Fibroblast of mammary gland (primary cell): ENCODE measurements at regions not wholly inside any gene's neighbourhood (a gene's known extent, or its start where the extent isn't known, plus 50 kb on each side); places are given as distances from the start of the nearest gene placed in this dataset.
"Not testable (repeated sequence)": the region's sequence is repeated elsewhere in the genome, so short reads cannot be mapped to it uniquely, and the experiment has no call there.

Source experiments
- DNase-seq: peaks from one replicate; pipeline ENCODE4 v3.0.0-alpha.2; 2010; ENCODE audit warnings: low read depth
- H3K4me3 ChIP-seq: 2 replicates; pipeline ENCODE4 v1.5.1; 2011; ENCODE audit warnings: low read depth, mild to moderate bottlenecking, low read length, moderate library complexity; ENCODE audit not compliant: control insufficient read depth
- TF ChIP-seq, protein P1 (sequence below): conservative IDR thresholded peaks from 2 replicates; pipeline ENCODE4 v1.5.1; 2011; ENCODE audit warnings: low read depth, low read length, inconsistent platforms; ENCODE audit not compliant: control insufficient read depth, insufficient read depth

DNA sequence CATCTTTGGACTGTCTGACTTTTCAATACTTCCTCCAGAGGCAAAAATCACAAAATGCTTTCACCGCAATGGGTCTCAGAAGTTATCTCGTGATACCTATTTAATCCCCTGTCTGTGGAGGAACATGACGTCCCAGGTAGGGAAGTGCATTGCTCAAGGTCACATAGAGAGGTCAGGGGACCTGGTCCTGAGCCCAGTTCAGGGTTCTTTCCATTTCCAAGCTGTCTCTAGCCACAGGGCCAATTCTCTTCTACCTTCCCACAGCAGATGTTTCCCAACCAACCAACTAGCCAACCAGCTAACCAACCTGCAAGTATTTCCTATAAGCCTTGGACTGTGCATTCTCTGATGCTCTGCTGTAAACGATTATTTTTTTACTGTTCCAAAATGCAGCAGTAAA is 122.2 kb upstream of the DLG1 start:
- H3K4me3 ChIP-seq: no peak overlapping the region
- TF ChIP-seq, protein P1, sequence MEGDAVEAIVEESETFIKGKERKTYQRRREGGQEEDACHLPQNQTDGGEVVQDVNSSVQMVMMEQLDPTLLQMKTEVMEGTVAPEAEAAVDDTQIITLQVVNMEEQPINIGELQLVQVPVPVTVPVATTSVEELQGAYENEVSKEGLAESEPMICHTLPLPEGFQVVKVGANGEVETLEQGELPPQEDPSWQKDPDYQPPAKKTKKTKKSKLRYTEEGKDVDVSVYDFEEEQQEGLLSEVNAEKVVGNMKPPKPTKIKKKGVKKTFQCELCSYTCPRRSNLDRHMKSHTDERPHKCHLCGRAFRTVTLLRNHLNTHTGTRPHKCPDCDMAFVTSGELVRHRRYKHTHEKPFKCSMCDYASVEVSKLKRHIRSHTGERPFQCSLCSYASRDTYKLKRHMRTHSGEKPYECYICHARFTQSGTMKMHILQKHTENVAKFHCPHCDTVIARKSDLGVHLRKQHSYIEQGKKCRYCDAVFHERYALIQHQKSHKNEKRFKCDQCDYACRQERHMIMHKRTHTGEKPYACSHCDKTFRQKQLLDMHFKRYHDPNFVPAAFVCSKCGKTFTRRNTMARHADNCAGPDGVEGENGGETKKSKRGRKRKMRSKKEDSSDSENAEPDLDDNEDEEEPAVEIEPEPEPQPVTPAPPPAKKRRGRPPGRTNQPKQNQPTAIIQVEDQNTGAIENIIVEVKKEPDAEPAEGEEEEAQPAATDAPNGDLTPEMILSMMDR: no peak

DNA sequence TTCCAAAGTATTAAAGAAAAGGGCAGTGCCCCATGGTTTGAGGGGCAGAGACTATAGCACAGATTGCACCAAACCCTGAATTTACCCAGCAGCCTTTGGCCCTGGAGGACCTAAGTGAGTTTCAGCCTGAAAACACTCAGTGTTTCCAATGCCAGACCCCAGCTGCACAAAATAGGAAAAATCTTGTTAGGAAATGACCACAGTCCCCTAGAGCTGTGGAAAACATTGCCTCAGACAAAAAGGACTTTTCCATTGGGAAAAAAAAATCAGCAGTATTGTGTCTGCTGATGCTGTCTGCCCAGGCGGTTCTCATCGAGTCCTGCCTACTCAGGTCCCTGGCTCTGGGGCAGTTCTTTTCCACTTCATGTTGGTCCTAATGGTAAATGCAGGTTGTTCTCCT is 121.7 kb upstream of the DLG1 start:
- TF ChIP-seq, protein P1: no peak
- no peak overlapping the region for H3K4me3 ChIP-seq
- DNase-seq: peak; percentile 35

More for the DNA sequence above, 122.2 kb upstream of the DLG1 start:
- no peak for DNase-seq

DNA sequence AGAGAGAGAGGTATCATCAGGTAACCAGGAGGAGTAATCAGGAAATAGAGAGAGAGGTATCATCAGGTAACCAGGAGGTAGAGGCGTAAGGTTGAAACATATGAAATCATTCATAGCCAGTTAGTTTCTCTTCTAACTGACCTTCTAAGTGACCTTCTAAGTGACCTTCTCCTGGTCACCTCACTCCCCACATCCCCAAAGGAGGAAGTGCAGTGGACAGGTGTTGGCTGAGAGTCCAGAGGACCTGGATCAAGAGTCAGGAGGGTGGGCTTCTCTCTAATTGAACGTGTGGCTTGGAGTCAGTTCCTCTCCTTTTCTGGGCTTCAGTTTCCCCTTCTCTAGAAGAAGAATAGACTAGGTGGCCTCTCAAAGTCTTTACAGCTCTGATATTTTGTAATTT is 121.3 kb upstream of the DLG1 start:
- DNase-seq: no peak
- TF ChIP-seq, protein P1: no peak
- no peak overlapping the region for H3K4me3 ChIP-seq

DNA sequence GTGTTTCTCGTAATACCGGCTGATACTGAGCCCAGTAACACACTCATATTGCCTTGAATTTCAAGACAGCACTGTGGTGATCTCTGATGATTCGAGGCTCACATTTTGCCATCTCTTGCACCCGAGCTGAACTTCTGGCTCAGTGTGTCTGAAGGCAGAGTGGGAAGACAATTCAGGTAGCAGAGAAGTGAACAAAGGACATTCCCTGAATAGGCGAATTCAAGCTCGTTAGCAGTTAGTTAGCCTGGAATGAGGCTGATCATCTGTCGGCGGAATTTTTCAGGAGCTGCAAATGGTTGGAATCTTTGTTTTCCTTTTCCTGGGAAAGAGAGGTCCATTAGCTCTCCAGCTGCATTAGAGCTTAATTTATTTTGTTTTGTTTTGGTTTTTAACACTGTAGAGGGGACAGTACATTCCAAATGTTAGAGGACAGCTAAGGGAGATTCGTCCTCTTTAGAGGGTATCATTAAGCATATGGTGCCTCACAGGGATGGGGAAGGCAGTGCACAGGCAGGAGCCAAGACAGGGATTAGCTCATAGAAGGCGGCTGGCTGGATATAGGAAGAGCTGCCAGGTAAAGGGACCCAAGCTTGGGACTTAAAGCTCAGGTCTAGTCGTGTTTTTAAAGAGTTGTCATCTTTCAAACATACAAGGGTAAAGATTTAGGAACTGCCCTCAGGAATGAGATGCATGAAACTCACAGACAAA is 119.7 kb upstream of the DLG1 start:
- TF ChIP-seq, protein P1: no peak
- no peak overlapping the region for H3K4me3 ChIP-seq
- DNase-seq: no peak

DNA sequence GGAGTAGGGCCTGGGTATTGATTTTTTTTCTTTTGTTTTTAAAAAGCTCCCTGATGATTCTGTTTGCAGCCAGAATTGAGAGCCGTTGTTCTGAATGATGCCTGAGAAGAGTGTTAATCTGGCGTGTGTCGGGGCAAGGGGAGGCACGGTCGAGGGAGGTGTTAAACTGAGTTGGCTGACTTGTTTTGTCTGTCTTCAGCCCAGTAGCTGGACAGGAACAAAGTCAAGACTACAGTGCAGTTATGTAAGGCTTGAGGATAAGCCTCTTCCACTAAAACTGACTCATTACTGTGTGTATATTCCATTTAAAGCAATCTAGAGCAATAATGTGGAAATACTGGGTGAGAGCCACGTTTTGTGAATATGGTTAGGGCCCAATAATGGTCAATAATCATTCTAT is 119.0 kb upstream of the DLG1 start:
- peak; percentile 45 for DNase-seq
- TF ChIP-seq, protein P1: no peak
- no peak overlapping the region for H3K4me3 ChIP-seq

DNA sequence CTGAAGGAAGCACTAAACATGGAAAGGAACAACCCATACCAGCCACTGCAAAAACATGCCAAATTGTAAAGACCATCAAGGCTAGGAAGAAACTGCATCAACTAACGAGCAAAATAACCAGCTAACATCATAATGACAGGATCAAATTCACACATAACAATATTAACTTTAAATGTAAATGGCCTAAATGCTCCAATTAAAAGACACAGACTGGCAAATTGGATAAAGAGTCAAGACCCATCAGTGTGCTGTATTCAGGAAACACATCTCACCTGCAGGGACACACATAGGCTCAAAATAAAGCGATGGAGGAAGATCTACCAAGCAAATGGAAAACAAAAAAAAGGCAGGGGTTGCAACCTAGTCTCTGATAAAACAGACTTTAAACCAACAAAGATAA is 113.5 kb upstream of the DLG1 start:
- not testable (repeated sequence) for DNase-seq, H3K4me3 ChIP-seq

DNA sequence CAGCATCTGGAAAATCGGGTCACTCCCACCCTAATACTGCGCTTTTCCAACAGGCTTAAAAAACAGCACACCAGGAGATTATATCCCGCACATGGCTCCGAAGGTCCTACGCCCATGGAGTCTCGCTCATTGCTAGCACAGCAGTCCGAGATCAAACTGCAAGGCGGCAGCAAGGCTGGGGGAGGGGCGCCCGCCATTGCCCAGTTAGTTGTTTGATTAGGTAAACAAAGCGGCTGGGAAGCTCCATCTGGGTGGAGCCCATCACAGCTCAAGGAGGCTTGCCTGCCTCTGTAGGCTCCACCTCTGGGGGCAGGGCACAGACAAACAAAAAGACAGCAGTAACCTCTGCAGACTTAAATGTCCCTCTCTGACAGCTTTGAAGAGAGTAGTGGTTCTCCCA is 111.8 kb upstream of the DLG1 start:
- H3K4me3 ChIP-seq, DNase-seq: not testable (repeated sequence)
